ENCODE measurements at regions not wholly inside any gene's neighbourhood (a gene's known extent, or its start where the extent isn't known, plus 50 kb on each side); places are given as distances from the start of the nearest gene placed in this dataset.
"Not testable (repeated sequence)": the region's sequence is repeated elsewhere in the genome, so short reads cannot be mapped to it uniquely, and the experiment has no call there.

DNA sequence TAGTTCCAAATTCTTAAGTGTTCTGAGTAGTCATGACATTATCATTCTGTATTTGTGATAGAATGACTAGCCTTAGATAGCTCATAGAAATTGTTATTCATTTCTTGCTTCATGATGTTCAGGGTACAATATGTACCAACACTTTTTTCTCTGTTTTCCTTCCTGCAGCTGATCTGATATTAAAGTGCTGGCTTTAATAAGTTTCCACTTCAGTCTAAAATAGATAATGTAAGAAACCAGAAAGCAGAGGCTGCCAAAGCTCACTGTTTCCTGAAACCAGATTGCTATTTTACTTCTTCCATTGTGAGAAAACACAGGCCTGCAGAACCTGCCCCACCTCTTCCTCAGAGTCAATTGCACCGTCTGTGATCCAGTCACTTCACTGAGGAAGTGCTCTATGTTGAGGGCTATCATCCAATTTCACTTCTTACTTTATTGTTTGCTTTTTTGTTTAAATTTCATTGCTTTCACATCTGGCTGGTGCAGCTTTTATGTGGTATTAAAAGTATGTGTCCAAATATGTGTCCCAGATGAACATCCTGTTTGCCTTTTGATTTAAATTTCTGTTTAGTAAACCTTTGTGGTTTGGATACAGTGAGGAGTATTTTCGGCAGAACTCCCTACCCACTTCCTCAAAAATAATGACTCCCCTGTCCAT lies 652.1 kb downstream of the ANKRD50 start:
- H3K9me3 ChIP-seq (ENCODE audit: control insufficient read depth, low read depth, low read length): no peaks in the 10 kb centered on the region
- H3K27me3 ChIP-seq (ENCODE audit: control insufficient read depth, insufficient read depth, low read length): no peaks in the 10 kb centered on the region
- 78% methylated on average over 1 of the region's 2 CpGs for WGBS (ENCODE audit: insufficient coverage, low lambda C conversion rate)
- no peak overlapping the region for H3K4me3 ChIP-seq (ENCODE audit: low read length)
- peak in 1 of 2 donors; percentile 16 for DNase-seq
- H3K36me3 ChIP-seq (ENCODE audit: control insufficient read depth, insufficient read depth, low read length): no peaks in the 10 kb centered on the region
- H3K4me1 ChIP-seq (ENCODE audit: control insufficient read depth, insufficient read depth, low read length): no peaks in the 10 kb centered on the region
- peak overlapping the region; percentile 5 for H3K27ac ChIP-seq (ENCODE audit: low read length)

DNA sequence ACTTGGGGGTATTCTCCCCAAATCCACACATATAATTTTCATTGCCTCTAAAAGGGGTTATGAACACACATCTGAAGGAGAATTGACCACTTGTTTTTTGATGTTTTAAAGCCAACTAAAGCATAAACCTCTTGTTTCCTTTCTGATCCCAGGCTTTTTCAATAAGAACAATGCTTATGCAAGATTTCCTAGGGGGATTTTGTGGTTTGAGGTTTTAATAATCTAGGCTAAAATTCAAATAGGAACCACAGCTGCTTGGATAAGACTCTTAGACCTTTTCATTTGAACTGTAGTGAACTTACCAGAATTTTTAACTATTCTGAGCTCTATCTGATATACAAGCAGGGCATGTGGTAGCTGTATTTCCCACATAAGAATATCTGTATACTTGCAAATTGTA lies 651.1 kb downstream of the ANKRD50 start:
- Histone ChIP-seq H3K27me3 (ENCODE audit: control insufficient read depth, insufficient read depth, low read length) (no peaks in the 10 kb centered on the region), H3K36me3 (ENCODE audit: control insufficient read depth, insufficient read depth, low read length) (no peaks in the 10 kb centered on the region), H3K4me1 (ENCODE audit: control insufficient read depth, insufficient read depth, low read length) (no peaks in the 10 kb centered on the region), H3K27ac (ENCODE audit: low read length) (no peak overlapping the region), H3K4me3 (ENCODE audit: low read length) (no peak overlapping the region), H3K9me3 (ENCODE audit: control insufficient read depth, low read depth, low read length) (no peaks in the 10 kb centered on the region)
- no peak for DNase-seq

DNA sequence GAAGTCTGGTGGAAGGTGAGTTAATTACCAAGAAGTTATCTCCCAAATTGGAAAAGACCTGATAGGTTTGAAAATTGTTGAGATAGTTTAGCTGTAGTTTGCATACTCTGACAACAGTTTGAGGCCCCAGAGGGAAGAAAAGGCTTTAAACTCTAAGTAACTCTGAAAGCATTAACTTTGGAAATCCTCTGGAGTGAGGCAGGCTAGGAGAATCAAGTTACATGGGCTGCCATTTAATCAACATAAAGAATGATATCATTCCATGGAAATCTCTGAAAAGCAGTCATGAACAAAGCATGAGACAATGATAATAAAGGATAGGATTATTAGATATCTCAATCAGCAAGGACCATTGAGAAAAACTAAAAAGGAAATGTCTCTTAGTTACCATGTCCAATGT lies 647.1 kb downstream of the ANKRD50 start:
- H3K36me3 ChIP-seq (ENCODE audit: control insufficient read depth, insufficient read depth, low read length): no peaks in the 10 kb centered on the region
- no peak for DNase-seq
- H3K4me1 ChIP-seq (ENCODE audit: control insufficient read depth, insufficient read depth, low read length): no peaks in the 10 kb centered on the region
- H3K4me3 ChIP-seq (ENCODE audit: low read length): no peak overlapping the region
- no peaks in the 10 kb centered on the region for H3K27me3 ChIP-seq (ENCODE audit: control insufficient read depth, insufficient read depth, low read length)
- peaks cover 4% of the 10 kb centered on the region for H3K9me3 ChIP-seq (ENCODE audit: control insufficient read depth, low read depth, low read length)
- no peak overlapping the region for H3K27ac ChIP-seq (ENCODE audit: low read length)

DNA sequence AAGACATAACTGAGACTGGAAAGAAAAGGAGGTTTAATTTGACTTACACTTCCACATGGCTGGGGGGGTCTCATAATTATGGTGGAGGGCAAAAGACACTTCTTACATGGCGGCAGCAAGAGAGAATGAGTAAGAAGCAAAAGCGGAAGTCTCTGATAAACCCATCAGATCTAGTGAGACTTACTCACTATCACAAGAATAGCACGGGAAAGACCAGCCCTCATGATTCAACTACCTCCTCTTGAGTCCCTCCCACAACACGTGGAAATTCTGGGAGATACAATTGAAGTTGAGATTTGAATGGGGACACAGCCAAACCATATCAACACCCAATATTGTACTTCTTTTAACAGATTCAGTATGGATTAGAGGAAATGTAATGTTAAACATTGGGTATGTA lies 646.6 kb downstream of the ANKRD50 start:
- no peak for DNase-seq
- Histone ChIP-seq H3K36me3 (ENCODE audit: control insufficient read depth, insufficient read depth, low read length) (no peaks in the 10 kb centered on the region), H3K27me3 (ENCODE audit: control insufficient read depth, insufficient read depth, low read length) (no peaks in the 10 kb centered on the region), H3K4me1 (ENCODE audit: control insufficient read depth, insufficient read depth, low read length) (no peaks in the 10 kb centered on the region), H3K4me3 (ENCODE audit: low read length) (no peak overlapping the region), H3K9me3 (ENCODE audit: control insufficient read depth, low read depth, low read length) (peaks cover 6% of the 10 kb centered on the region), H3K27ac (ENCODE audit: low read length) (no peak overlapping the region)
- WGBS (ENCODE audit: insufficient coverage, low lambda C conversion rate): no CpG with 5 or more reads among the region's 4 CpGs

DNA sequence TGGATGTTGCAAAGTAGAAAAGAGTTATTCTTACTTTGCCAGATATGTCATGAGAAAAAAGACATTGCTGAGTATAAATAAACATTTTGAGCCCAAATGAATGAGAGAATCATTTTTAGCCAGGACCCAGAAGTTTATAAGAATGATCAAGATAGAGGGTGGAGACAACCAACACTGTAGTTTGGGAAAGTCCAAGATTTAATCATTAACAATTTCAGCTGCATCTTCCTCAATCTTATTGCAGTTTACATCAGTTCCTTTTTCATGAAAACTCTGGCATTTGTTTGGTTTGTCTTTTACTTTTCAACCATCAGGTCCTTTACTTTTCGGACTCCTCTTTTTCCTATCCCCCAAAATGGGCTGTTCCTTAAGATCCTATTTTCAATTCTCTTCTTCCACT lies 645.9 kb downstream of the ANKRD50 start:
- Histone ChIP-seq H3K9me3 (ENCODE audit: control insufficient read depth, low read depth, low read length) (peaks cover 12% of the 10 kb centered on the region), H3K27me3 (ENCODE audit: control insufficient read depth, insufficient read depth, low read length) (no peaks in the 10 kb centered on the region), H3K4me3 (ENCODE audit: low read length) (no peak overlapping the region), H3K4me1 (ENCODE audit: control insufficient read depth, insufficient read depth, low read length) (no peaks in the 10 kb centered on the region), H3K27ac (ENCODE audit: low read length) (no peak overlapping the region), H3K36me3 (ENCODE audit: control insufficient read depth, insufficient read depth, low read length) (no peaks in the 10 kb centered on the region)
- DNase-seq: no peak
- 100% methylated on average over 1 of the region's 1 CpG for WGBS (ENCODE audit: insufficient coverage, low lambda C conversion rate)

DNA sequence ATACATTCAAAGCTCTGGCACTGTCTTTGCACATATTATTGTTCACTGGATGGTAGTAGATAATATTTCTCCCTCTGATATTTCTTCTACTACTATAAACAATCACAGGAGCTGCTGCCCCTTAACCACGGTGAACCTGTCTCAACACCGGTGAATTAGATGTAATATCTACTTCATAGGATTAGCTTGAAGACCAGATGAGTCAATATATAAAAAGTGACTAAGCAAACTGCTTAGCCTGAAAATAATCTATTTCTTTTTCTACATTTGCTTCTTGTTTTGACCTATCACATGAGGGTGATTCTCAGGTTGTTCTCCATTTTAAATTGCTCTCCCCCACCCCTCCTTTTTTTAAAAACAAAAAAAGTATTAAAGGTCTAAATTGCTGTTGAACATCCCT lies 645.5 kb downstream of the ANKRD50 start:
- no peak for DNase-seq
- H3K27me3 ChIP-seq (ENCODE audit: control insufficient read depth, insufficient read depth, low read length): no peaks in the 10 kb centered on the region
- H3K36me3 ChIP-seq (ENCODE audit: control insufficient read depth, insufficient read depth, low read length): no peaks in the 10 kb centered on the region
- WGBS (ENCODE audit: insufficient coverage, low lambda C conversion rate): no CpG with 5 or more reads among the region's 2 CpGs
- no peaks in the 10 kb centered on the region for H3K4me1 ChIP-seq (ENCODE audit: control insufficient read depth, insufficient read depth, low read length)
- peaks cover 16% of the 10 kb centered on the region for H3K9me3 ChIP-seq (ENCODE audit: control insufficient read depth, low read depth, low read length)
- no peak overlapping the region for H3K4me3 ChIP-seq (ENCODE audit: low read length)
- H3K27ac ChIP-seq (ENCODE audit: low read length): no peak overlapping the region

DNA sequence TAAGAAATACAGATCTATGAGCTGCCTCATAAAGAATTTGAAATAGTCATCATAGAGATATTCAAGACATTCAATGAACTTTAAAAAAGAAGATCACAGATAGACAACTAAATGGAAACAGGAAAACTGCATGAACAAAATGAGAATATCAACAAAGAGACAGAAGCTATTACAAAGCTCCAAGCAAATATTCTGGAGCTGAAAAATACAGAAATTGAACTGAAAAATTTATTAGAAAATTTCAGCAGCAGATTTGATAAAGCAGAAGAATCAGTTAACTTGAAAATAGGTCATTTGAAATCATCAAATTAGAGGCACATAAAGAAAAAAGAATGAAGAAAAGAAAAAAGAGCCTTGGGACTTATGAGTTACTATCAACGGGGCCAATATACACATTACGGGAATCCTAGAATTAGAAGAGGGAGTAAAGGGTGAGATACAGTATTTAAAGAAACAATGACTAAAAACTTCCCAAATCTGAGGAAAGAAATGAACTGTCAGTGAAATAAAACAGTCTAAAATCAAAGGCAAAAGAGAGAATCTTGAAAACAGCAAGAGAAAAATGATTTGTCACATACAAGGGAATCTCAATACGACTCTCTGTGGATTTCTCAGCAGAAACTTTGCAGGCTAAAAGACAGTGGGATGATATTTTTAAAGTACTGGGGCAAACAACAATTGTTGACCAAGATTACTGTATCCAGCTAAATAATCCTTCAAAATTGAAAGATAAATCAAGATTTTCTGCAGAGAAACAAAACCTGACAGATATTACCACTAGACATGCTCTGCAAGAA lies 641.6 kb downstream of the ANKRD50 start:
- 100% methylated on average over 3 of the region's 3 CpGs for WGBS (ENCODE audit: insufficient coverage, low lambda C conversion rate)
- Histone ChIP-seq H3K9me3 (ENCODE audit: control insufficient read depth, low read depth, low read length) (peaks cover 21% of the 10 kb centered on the region), H3K36me3 (ENCODE audit: control insufficient read depth, insufficient read depth, low read length) (no peaks in the 10 kb centered on the region), H3K4me3 (ENCODE audit: low read length) (no peak overlapping the region), H3K27ac (ENCODE audit: low read length) (no peak overlapping the region), H3K27me3 (ENCODE audit: control insufficient read depth, insufficient read depth, low read length) (no peaks in the 10 kb centered on the region), H3K4me1 (ENCODE audit: control insufficient read depth, insufficient read depth, low read length) (no peaks in the 10 kb centered on the region)
- no peak for DNase-seq

DNA sequence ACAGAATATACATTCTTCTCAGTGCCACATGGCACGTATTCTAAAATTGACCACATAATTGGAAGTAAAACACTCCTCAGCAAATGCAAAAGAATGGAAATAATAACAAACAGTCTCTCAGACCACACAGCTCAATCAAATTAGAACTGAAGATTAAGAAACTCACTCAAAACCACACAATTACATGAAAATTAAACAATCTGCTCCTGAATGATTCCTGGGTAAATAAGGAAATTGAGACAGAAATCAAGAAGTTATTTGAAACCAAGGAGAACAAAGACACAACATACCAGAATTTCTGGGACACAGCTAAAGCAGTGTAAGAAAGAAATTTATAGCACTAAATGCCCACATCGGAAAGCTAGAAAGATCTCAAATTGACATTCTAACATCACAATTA lies 637.3 kb downstream of the ANKRD50 start:
- H3K9me3 ChIP-seq (ENCODE audit: control insufficient read depth, low read depth, low read length): peaks cover 17% of the 10 kb centered on the region
- not testable (repeated sequence) for H3K27me3 ChIP-seq (ENCODE audit: control insufficient read depth, insufficient read depth, low read length); DNase-seq; H3K36me3 ChIP-seq (ENCODE audit: control insufficient read depth, insufficient read depth, low read length); H3K27ac ChIP-seq (ENCODE audit: low read length); H3K4me1 ChIP-seq (ENCODE audit: control insufficient read depth, insufficient read depth, low read length); H3K4me3 ChIP-seq (ENCODE audit: low read length)
- WGBS (ENCODE audit: insufficient coverage, low lambda C conversion rate): 60% methylated on average over 1 of the region's 2 CpGs

DNA sequence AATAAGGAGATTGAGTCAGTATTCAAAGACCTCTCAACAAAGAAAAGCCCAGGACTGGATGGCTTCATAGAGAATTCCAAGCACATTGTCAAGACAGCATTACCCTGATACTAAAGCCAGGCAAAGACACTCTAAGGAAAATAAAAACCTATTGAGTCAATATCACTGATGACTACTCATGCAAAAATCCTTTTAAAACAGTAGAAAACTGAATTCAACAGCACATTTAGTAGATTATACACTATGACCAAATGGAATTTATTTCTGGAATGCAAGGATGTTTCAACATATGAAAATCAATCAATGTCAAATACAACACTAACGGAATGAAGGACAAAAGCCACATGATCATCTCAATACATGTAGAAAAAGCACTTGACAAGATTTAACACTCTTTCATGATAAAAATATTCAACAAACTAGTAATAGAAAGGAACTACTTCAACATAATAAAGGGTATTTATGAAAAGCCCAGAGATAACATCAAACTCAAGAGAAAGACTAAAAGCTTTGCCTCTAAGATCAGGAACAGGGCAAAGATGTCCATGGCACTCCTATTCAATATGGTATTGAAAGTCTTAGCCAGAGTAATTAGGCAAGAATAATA lies 633.3 kb downstream of the ANKRD50 start:
- no CpG with 5 or more reads among the region's 1 CpG for WGBS (ENCODE audit: insufficient coverage, low lambda C conversion rate)
- Histone ChIP-seq H3K36me3 (ENCODE audit: control insufficient read depth, insufficient read depth, low read length) (no peaks in the 10 kb centered on the region), H3K4me3 (ENCODE audit: low read length) (no peak overlapping the region), H3K4me1 (ENCODE audit: control insufficient read depth, insufficient read depth, low read length) (no peaks in the 10 kb centered on the region), H3K9me3 (ENCODE audit: control insufficient read depth, low read depth, low read length) (no peaks in the 10 kb centered on the region), H3K27ac (ENCODE audit: low read length) (no peak overlapping the region), H3K27me3 (ENCODE audit: control insufficient read depth, insufficient read depth, low read length) (no peaks in the 10 kb centered on the region)
- no peak for DNase-seq

DNA sequence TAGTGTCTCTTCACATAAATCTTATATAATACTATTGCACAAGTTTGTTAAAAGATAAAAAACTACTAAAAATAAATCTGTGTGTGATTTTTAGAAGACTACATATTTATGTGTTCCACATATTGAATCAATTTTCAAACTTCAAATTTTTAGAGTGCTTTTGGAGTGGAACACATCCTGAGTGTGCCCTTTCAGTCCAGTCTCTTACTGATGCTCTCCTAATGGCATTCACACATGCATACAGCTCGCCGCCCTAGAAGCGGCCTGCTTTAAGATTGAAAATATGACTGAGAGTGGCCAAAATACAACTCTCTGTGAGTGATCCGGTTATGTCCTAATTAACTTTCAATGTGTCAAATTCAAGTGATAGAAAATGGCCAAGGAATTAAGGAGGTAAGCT lies 628.8 kb downstream of the ANKRD50 start:
- no peak overlapping the region for H3K4me3 ChIP-seq (ENCODE audit: low read length)
- 83% methylated on average over 1 of the region's 4 CpGs for WGBS (ENCODE audit: insufficient coverage, low lambda C conversion rate)
- no peaks in the 10 kb centered on the region for H3K36me3 ChIP-seq (ENCODE audit: control insufficient read depth, insufficient read depth, low read length)
- H3K27ac ChIP-seq (ENCODE audit: low read length): no peak overlapping the region
- DNase-seq: no peak
- no peaks in the 10 kb centered on the region for H3K27me3 ChIP-seq (ENCODE audit: control insufficient read depth, insufficient read depth, low read length)
- no peaks in the 10 kb centered on the region for H3K9me3 ChIP-seq (ENCODE audit: control insufficient read depth, low read depth, low read length)
- no peaks in the 10 kb centered on the region for H3K4me1 ChIP-seq (ENCODE audit: control insufficient read depth, insufficient read depth, low read length)

Data from large intestine (tissue), 3 donors.